OCI-LY7 (cell line): ENCODE measurements at regions not wholly inside any gene's neighbourhood (a gene's known extent, or its start where the extent isn't known, plus 50 kb on each side); places are given as distances from the start of the nearest gene placed in this dataset.

ENCODE experiments used
- BruUV-seq: library from RNA; stranded (reverse); fragments of 400-500 nt; replicated peaks from 2 replicates; lab custom pipeline; 2021; lab: Mats Ljungman, UMichigan
- CTCF ChIA-PET: fragments of 300-600 bp; sonication (Branson Sonifier 250); formaldehyde crosslinking; loops from one replicate; lab custom pipeline; 2022; ENCODE audit warnings: antibody characterized with exemption; ENCODE audit not compliant: unreplicated experiment; lab: Charles Lee
- POLR2A ChIA-PET: fragments of 300-600 bp; sonication (Branson Sonifier 250); formaldehyde crosslinking; loops from one replicate; lab custom pipeline; 2022; ENCODE audit warnings: antibody characterized with exemption; lab: Charles Lee
- DNase-seq: peaks from one replicate; pipeline ENCODE4 v3.0.0-alpha.2; 2015; ENCODE audit warnings: low spot score
- H2AFZ ChIP-seq: fragments of 200-600 bp; sonication (generic), shearing (Covaris generic); 2 replicates; pipeline ENCODE4 v1.6.1; 2014; ENCODE audit warnings: mild to moderate bottlenecking, antibody characterized with exemption, low read length, moderate library complexity
- H3K27ac ChIP-seq: fragments of 200-600 bp; sonication (generic); 2 replicates; pipeline ENCODE4 v1.5.1; 2014; ENCODE audit warnings: mixed run types, low read depth, mild to moderate bottlenecking, moderate library complexity, low read length, inconsistent platforms; ENCODE audit not compliant: poor library complexity, severe bottlenecking
- H3K36me3 ChIP-seq: fragments of 200-600 bp; sonication (generic); 2 replicates; pipeline ENCODE4 v1.6.1; 2014; ENCODE audit warnings: mild to moderate bottlenecking, antibody characterized with exemption, low read length, moderate library complexity, mixed read lengths; ENCODE audit not compliant: insufficient read depth
- H3K4me1 ChIP-seq: fragments of 200-600 bp; sonication (generic); 2 replicates; pipeline ENCODE4 v1.5.1; 2014; ENCODE audit warnings: mild to moderate bottlenecking, low read length; ENCODE audit not compliant: insufficient read depth, poor library complexity, severe bottlenecking
- H3K4me2 ChIP-seq: fragments of 200-600 bp; sonication (generic); 2 replicates; pipeline ENCODE4 v1.6.1; 2014; ENCODE audit warnings: mild to moderate bottlenecking, low read length
- H3K4me3 ChIP-seq: fragments of 200-600 bp; sonication (generic); 2 replicates; pipeline ENCODE4 v1.5.1; 2014; ENCODE audit warnings: mild to moderate bottlenecking, low read depth, low read length; ENCODE audit not compliant: poor library complexity, severe bottlenecking
- H3K79me2 ChIP-seq: fragments of 200-600 bp; sonication (generic); 2 replicates; pipeline ENCODE4 v1.6.1; 2016; ENCODE audit warnings: low read depth, mild to moderate bottlenecking, low read length, moderate library complexity, mixed read lengths; ENCODE audit not compliant: insufficient read depth
- H3K9me2 ChIP-seq: fragments of 200-600 bp; sonication (generic); 2 replicates; pipeline ENCODE4 v1.6.1; 2016; ENCODE audit warnings: mild to moderate bottlenecking, low read length, mixed read lengths; ENCODE audit not compliant: insufficient read depth
- H3K9me3 ChIP-seq: fragments of 200-600 bp; sonication (generic); 2 replicates; pipeline ENCODE4 v1.6.1; 2014; ENCODE audit warnings: mild to moderate bottlenecking, mixed run types, low read length, mixed read lengths
- H4K20me1 ChIP-seq: fragments of 200-600 bp; sonication (generic); 2 replicates; pipeline ENCODE4 v1.6.1; 2014; ENCODE audit warnings: mild to moderate bottlenecking, antibody characterized with exemption, low read length, moderate library complexity, mixed read lengths; ENCODE audit not compliant: insufficient read depth
- CTCF ChIP-seq: fragments of 200-600 bp; sonication (generic); conservative IDR thresholded peaks from 2 replicates; pipeline ENCODE4 v1.5.1; 2014; ENCODE audit warnings: mild to moderate bottlenecking, antibody characterized with exemption, low read length, moderate library complexity, mixed read lengths
- EZH2phosphoT487 ChIP-seq: fragments of 200-600 bp; sonication (generic); IDR thresholded peaks from 2 replicates; pipeline ENCODE4 v1.6.1; 2018; ENCODE audit warnings: low read depth, borderline replicate concordance, mild to moderate bottlenecking, mixed run types, antibody characterized with exemption, low read length, moderate library complexity, mixed read lengths
- intact Hi-C: fragments of 100-400 bp; cut with micrococcal nuclease; formaldehyde crosslinking; loops from one replicate; pipeline ENCODE4 v1.10.0; 2022; ENCODE audit not compliant: unreplicated experiment

GRCh38 chr11:115656041-115656440 lies 151.8 kb upstream of the CADM1 start:
- ChIA-PET POLR2A (no interaction called here), CTCF (no interaction called here)
- TF ChIP-seq EZH2phosphoT487, result no peak
- TF ChIP-seq CTCF, result no peak

DNA sequence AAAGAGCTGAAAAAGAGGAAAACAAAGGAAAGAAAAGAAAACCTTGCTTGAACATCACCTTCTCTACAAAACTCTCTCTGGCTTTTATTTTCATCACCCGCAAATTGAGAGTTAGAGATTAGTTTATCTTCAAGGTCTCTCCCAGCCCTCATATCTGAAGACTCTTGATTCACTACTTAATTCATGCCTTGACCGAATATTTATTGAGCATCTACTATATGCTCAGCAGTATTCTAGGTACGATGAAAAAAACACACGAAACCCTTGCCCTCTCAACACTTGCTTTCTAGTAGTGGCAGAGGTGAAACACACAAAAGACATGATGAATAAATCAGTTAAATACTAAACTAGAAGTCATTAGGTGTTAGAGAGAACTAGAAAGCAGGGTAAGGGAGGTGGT lies 150.6 kb upstream of the CADM1 start:
- H2AFZ ChIP-seq, result no peak overlapping the region
- no peaks in the 10 kb centered on the region for H3K36me3 ChIP-seq
- no peaks in the 10 kb centered on the region for H3K4me1 ChIP-seq
- TF ChIP-seq CTCF (no peak), EZH2phosphoT487 (no peak)
- DNase-seq, result no peak
- H3K27ac ChIP-seq, result no peak overlapping the region
- H3K79me2 ChIP-seq, result no peaks in the 10 kb centered on the region
- H3K9me2 ChIP-seq, result no peaks in the 10 kb centered on the region
- no peaks in the 10 kb centered on the region for H4K20me1 ChIP-seq
- CTCF ChIA-PET, result no interaction called here
- no TSS peak for BruUV-seq
- POLR2A ChIA-PET, result no interaction called here
- intact Hi-C loops, result no loop called here
- H3K9me3 ChIP-seq, result no peaks in the 10 kb centered on the region
- no peak overlapping the region for H3K4me2 ChIP-seq
- no peak overlapping the region for H3K4me3 ChIP-seq

More at GRCh38 chr11:115656041-115656440, 151.8 kb upstream of the CADM1 start:
- Histone ChIP-seq H3K79me2 (no peaks in the 10 kb centered on the region), H3K4me3 (no peak overlapping the region), H3K27ac (no peak overlapping the region), H4K20me1 (no peaks in the 10 kb centered on the region), H3K36me3 (no peaks in the 10 kb centered on the region), H3K4me1 (no peaks in the 10 kb centered on the region), H3K9me3 (no peaks in the 10 kb centered on the region), H2AFZ (no peak overlapping the region), H3K4me2 (no peak overlapping the region), H3K9me2 (no peaks in the 10 kb centered on the region)
- intact Hi-C loops, result no loop called here
- no peak for DNase-seq
- no TSS peak for BruUV-seq

GRCh38 chr11:115653926-115654325 lies 149.7 kb upstream of the CADM1 start:
- Histone ChIP-seq H3K9me3 (no peaks in the 10 kb centered on the region), H3K36me3 (no peaks in the 10 kb centered on the region), H3K27ac (no peak overlapping the region), H3K9me2 (no peaks in the 10 kb centered on the region), H4K20me1 (no peaks in the 10 kb centered on the region), H3K4me2 (no peak overlapping the region), H3K4me1 (no peaks in the 10 kb centered on the region), H2AFZ (no peak overlapping the region), H3K4me3 (no peak overlapping the region), H3K79me2 (no peaks in the 10 kb centered on the region)
- POLR2A ChIA-PET, result no interaction called here
- no peak for DNase-seq
- intact Hi-C loops, result no loop called here
- TF ChIP-seq EZH2phosphoT487 (no peak), CTCF (no peak)
- no TSS peak for BruUV-seq
- CTCF ChIA-PET, result no interaction called here
